Right lobe of liver (tissue), 6 donors: ENCODE measurements at regions not wholly inside any gene's neighbourhood (a gene's known extent, or its start where the extent isn't known, plus 50 kb on each side); places are given as distances from the start of the nearest gene placed in this dataset.

Source experiments
- ATAC-seq, 4 donors: fragments of 200-7000 bp; cut with Tn5 transposase; one replicate each; pipeline ENCODE4 v1.9.1; 2020; ENCODE audit warnings: mild to moderate bottlenecking in 4 of 4, moderate library complexity in 4 of 4
- DNase-seq, 3 donors: peaks; one replicate each; pipeline ENCODE4 v3.0.0-alpha.2; 2020
- H3K27ac ChIP-seq, 3 donors: fragments of 200-600 bp; one replicate each; pipeline ENCODE4 v1.8.0; 2022
- H3K27me3 ChIP-seq, 2 donors: fragments of 200-600 bp; one replicate each; pipeline ENCODE4 v1.8.0; 2022
- H3K36me3 ChIP-seq, 4 donors: fragments of 200-600 bp; sonication (generic) in 1 of 4; one replicate each; pipeline versions ENCODE4 v1.5.1 to v1.8.0; 2017 to 2022; ENCODE audit warnings: control low read depth in 1 of 4
- H3K4me1 ChIP-seq, 4 donors: fragments of 200-600 bp; sonication (generic) in 1 of 4; one replicate each; pipeline versions ENCODE4 v1.5.1 to v1.8.0; 2017 to 2022; ENCODE audit warnings: control low read depth in 1 of 4
- H3K4me3 ChIP-seq, 3 donors: fragments of 200-600 bp; one replicate each; pipeline ENCODE4 v1.8.0; 2022
- H3K9me3 ChIP-seq, 4 donors: fragments of 200-600 bp; sonication (generic) in 1 of 4; one replicate each; pipeline versions ENCODE4 v1.5.1 to v1.8.0; 2017 to 2022; ENCODE audit warnings: control low read depth in 1 of 4
- POLR2A ChIP-seq: fragments of 450-650 bp; IDR thresholded peaks from one replicate; pipeline ENCODE4 v1.6.1; 2017; ENCODE audit warnings: antibody characterized with exemption, mild to moderate bottlenecking
- WGBS: methylation state at CpG from one replicate; pipeline ENCODE4 v1.1.6; 2018; ENCODE audit warnings: low coverage, low lambda C conversion rate; ENCODE audit not compliant: insufficient coverage; ENCODE audit errors: missing lambda C conversion rate; 5-methylcytosine and 5-hydroxymethylcytosine counted together
- intact Hi-C, 2 donors: fragments of 100-400 bp; cut with DNase I; formaldehyde crosslinking; loops; one replicate each; pipeline versions ENCODE4 v1.11.2 to v1.14.1; 2022
- TF ChIP-seq, protein P1 (sequence below), 4 donors: fragments of 200-600 bp in 3 of 4; fragments of 450-650 bp in 1 of 4; IDR thresholded peaks; one replicate each; pipeline versions ENCODE4 v1.5.1 to v1.8.0; 2016 to 2022; ENCODE audit warnings: antibody characterized with exemption in 4 of 4, mild to moderate bottlenecking in 2 of 4
- donor health status: DM: no; HTN: yes; CAD: no.
- donor health status: DM: no; HTN: no; CAD: no.
- donor health status: DM: no; HTN: no; CAD: no.
- donor health status: DM: no; HTN: yes; CAD: no.
- donor health status: DM: no; HTN: yes; CAD: no.

DNA sequence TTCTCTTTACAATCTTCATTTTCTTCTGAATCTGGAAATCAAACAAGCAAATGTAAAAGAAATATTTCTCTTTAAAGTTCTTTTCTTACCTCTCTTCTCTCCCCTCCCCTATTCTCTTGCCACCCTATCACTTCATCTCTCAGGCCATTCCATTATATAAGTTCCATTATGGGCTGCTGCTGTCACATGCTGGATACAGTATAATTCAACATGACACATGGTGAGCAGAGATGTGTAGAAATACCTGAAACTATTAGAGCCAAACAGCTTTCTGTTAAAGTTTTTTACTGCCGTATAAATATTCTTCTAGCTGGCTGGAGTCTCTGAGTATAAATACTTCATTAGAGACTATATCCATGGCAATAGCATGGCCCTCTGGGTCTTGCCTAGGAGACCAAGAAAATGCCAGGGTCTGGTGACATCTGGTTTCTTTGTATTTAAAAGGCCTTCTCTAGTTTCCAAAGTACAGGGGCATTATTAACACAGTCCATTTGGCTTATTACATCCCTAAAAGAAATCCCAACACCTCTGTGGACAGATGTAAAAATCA is 139.6 kb downstream of the TFAP2B start:
- Histone ChIP-seq H3K27me3 (no peaks in the 10 kb centered on the region), H3K9me3 (no peaks in the 10 kb centered on the region), H3K36me3 (no peaks in the 10 kb centered on the region), H3K4me1 (no peaks in the 10 kb centered on the region), H3K4me3 (no peak overlapping the region), H3K27ac (no peak overlapping the region)
- intact Hi-C loops: no loop called here
- WGBS: 82% methylated on average over 1 of the region's 1 CpG
- DNase-seq (no peak), ATAC-seq (no peak)
- TF ChIP-seq POLR2A: no peak
- TF ChIP-seq, protein P1, sequence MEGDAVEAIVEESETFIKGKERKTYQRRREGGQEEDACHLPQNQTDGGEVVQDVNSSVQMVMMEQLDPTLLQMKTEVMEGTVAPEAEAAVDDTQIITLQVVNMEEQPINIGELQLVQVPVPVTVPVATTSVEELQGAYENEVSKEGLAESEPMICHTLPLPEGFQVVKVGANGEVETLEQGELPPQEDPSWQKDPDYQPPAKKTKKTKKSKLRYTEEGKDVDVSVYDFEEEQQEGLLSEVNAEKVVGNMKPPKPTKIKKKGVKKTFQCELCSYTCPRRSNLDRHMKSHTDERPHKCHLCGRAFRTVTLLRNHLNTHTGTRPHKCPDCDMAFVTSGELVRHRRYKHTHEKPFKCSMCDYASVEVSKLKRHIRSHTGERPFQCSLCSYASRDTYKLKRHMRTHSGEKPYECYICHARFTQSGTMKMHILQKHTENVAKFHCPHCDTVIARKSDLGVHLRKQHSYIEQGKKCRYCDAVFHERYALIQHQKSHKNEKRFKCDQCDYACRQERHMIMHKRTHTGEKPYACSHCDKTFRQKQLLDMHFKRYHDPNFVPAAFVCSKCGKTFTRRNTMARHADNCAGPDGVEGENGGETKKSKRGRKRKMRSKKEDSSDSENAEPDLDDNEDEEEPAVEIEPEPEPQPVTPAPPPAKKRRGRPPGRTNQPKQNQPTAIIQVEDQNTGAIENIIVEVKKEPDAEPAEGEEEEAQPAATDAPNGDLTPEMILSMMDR (IDR thresholded peaks at IDR 0.05): no peak

DNA sequence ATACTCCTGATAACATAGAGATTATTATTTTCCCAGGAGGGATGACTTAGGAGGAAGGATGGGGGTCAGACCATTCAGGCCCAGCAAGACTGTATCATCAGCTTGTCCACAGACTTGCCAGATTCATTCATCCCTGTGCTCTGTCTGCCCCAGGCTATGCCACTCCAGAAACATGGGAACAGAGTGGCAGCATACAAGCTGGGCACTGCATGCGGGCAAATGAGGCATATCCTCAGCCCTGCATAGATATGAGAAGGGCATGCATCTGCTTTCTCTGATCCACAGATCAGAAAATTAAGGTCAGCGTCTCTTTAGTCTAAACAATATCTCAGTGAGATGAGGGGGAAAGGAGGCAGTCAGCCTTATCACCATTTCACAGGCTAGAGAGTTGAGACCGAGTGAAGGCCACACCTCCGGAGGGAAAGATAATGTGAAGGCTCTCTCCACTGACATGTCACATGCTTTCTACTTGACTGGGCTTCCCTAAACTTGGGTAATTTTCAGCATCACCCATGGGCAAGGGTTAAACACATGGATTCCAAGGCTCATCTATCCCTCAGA is 140.5 kb downstream of the TFAP2B start:
- H3K4me1 ChIP-seq: no peaks in the 10 kb centered on the region
- TF ChIP-seq, protein P1 (IDR thresholded peaks at IDR 0.05): no peak
- H3K27me3 ChIP-seq: no peaks in the 10 kb centered on the region
- DNase-seq: no peak
- intact Hi-C loops: no loop called here
- no peaks in the 10 kb centered on the region for H3K36me3 ChIP-seq
- no peaks in the 10 kb centered on the region for H3K9me3 ChIP-seq
- no peak overlapping the region for H3K27ac ChIP-seq
- WGBS: 45% methylated on average over 4 of the region's 4 CpGs
- ATAC-seq: no peak
- H3K4me3 ChIP-seq: no peak overlapping the region

- H3K4me3 ChIP-seq: no peak overlapping the region
- no peaks in the 10 kb centered on the region for H3K36me3 ChIP-seq
- no peak overlapping the region for H3K27ac ChIP-seq
- no peaks in the 10 kb centered on the region for H3K9me3 ChIP-seq
- ATAC-seq (no peak), DNase-seq (no peak)
- intact Hi-C loops: no loop called here
- TF ChIP-seq, protein P1 (IDR thresholded peaks at IDR 0.05): no peak
- no peak for TF ChIP-seq POLR2A
- no peaks in the 10 kb centered on the region for H3K4me1 ChIP-seq
- H3K27me3 ChIP-seq: no peaks in the 10 kb centered on the region
Measured at GRCh38 chr6:50961611-50962010, 142.9 kb downstream of the TFAP2B start.

- no peak overlapping the region for H3K4me3 ChIP-seq
- ATAC-seq (no peak), DNase-seq (no peak)
- H3K36me3 ChIP-seq: no peaks in the 10 kb centered on the region
- TF ChIP-seq POLR2A: no peak
- TF ChIP-seq, protein P1 (IDR thresholded peaks at IDR 0.05): no peak
- intact Hi-C loops: no loop called here
- H3K4me1 ChIP-seq: no peaks in the 10 kb centered on the region
- H3K27ac ChIP-seq: no peak overlapping the region
- no peaks in the 10 kb centered on the region for H3K27me3 ChIP-seq
- H3K9me3 ChIP-seq: no peaks in the 10 kb centered on the region
Measured at GRCh38 chr6:50962213-50962759, 143.6 kb downstream of the TFAP2B start.

GRCh38 chr6:50963952-50964351 is 145.3 kb downstream of the TFAP2B start:
- intact Hi-C loops: no loop called here
- ATAC-seq (no peak), DNase-seq (no peak)
- Histone ChIP-seq H3K4me1 (no peaks in the 10 kb centered on the region), H3K27ac (no peak overlapping the region), H3K27me3 (no peaks in the 10 kb centered on the region), H3K36me3 (no peaks in the 10 kb centered on the region), H3K4me3 (no peak overlapping the region), H3K9me3 (no peaks in the 10 kb centered on the region)
- no peak for TF ChIP-seq POLR2A
- TF ChIP-seq, protein P1 (IDR thresholded peaks at IDR 0.05): no peak
- WGBS: 87% methylated on average over 6 of the region's 6 CpGs
